H9 (cell line): ENCODE measurements at regions not wholly inside any gene's neighbourhood (a gene's known extent, or its start where the extent isn't known, plus 50 kb on each side); places are given as distances from the start of the nearest gene placed in this dataset.
"Not testable (repeated sequence)": the region's sequence is repeated elsewhere in the genome, so short reads cannot be mapped to it uniquely, and the experiment has no call there.

ENCODE experiments used
- DNase-seq: peaks from one replicate; pipeline ENCODE4 v3.0.0-alpha.2; 2017
- H2AFZ ChIP-seq: one replicate; pipeline ENCODE4 v1.6.1; 2013; ENCODE audit warnings: mild to moderate bottlenecking, low read length, control low read depth, moderate library complexity
- H2AK5ac ChIP-seq: 2 replicates; pipeline ENCODE4 v1.6.1; 2013; ENCODE audit warnings: low read length, control low read depth, mixed read lengths; ENCODE audit not compliant: insufficient read length
- H2BK120ac ChIP-seq: one replicate; pipeline ENCODE4 v1.6.1; 2013; ENCODE audit warnings: low read depth, mild to moderate bottlenecking, low read length, control low read depth, inconsistent platforms; ENCODE audit not compliant: poor library complexity, severe bottlenecking
- H2BK12ac ChIP-seq: 2 replicates; pipeline ENCODE4 v1.6.1; 2013; ENCODE audit warnings: low read length, control low read depth, mixed read lengths, low read depth; ENCODE audit not compliant: insufficient read length
- H2BK15ac ChIP-seq: 2 replicates; pipeline ENCODE4 v1.6.1; 2013; ENCODE audit warnings: low read depth, low read length, control low read depth
- H2BK20ac ChIP-seq: one replicate; pipeline ENCODE4 v1.6.1; 2013; ENCODE audit warnings: low read depth, mild to moderate bottlenecking, low read length, control low read depth, inconsistent platforms; ENCODE audit not compliant: poor library complexity, severe bottlenecking
- H2BK5ac ChIP-seq: 2 replicates; pipeline ENCODE4 v1.6.1; 2013; ENCODE audit warnings: low read length, control low read depth, mixed read lengths; ENCODE audit not compliant: insufficient read length
- H3K14ac ChIP-seq: 2 replicates; pipeline ENCODE4 v1.6.1; 2013; ENCODE audit warnings: low read length, control low read depth; ENCODE audit not compliant: insufficient read depth
- H3K18ac ChIP-seq: 2 replicates; pipeline ENCODE4 v1.6.1; 2013; ENCODE audit warnings: low read depth, mild to moderate bottlenecking, mixed read lengths, low read length, control low read depth; ENCODE audit not compliant: insufficient read length
- H3K23ac ChIP-seq: 2 replicates; pipeline ENCODE4 v1.6.1; 2013; ENCODE audit warnings: low read length, control low read depth, mixed read lengths, low read depth; ENCODE audit not compliant: insufficient read length
- H3K23me2 ChIP-seq: 2 replicates; pipeline ENCODE4 v1.6.1; 2013; ENCODE audit warnings: low read depth, mild to moderate bottlenecking, mixed read lengths, low read length, control low read depth; ENCODE audit not compliant: insufficient read length, poor library complexity, severe bottlenecking
- H3K27ac ChIP-seq: 2 replicates; pipeline ENCODE4 v1.5.1; 2013; ENCODE audit warnings: low read length, control low read depth, mixed read lengths, low read depth; ENCODE audit not compliant: insufficient read length
- H3K27me3 ChIP-seq: 2 replicates; pipeline ENCODE4 v1.6.1; 2013; ENCODE audit warnings: low read length, control low read depth, inconsistent platforms; ENCODE audit not compliant: insufficient read depth
- H3K4ac ChIP-seq: 2 replicates; pipeline ENCODE4 v1.6.1; 2013; ENCODE audit warnings: low read depth, mild to moderate bottlenecking, control low read depth, inconsistent platforms, low read length, moderate library complexity
- H3K4me1 ChIP-seq: 2 replicates; pipeline ENCODE4 v1.6.1; 2013; ENCODE audit warnings: low read length, control low read depth, inconsistent platforms; ENCODE audit not compliant: insufficient read depth
- H3K4me2 ChIP-seq: 2 replicates; pipeline ENCODE4 v1.6.1; 2013; ENCODE audit warnings: low read length, control low read depth, mixed read lengths; ENCODE audit not compliant: insufficient read length, insufficient read depth
- H3K56ac ChIP-seq: 2 replicates; pipeline ENCODE4 v1.6.1; 2013; ENCODE audit warnings: low read depth, mild to moderate bottlenecking, mixed read lengths, low read length, control low read depth; ENCODE audit not compliant: insufficient read length
- H3K79me1 ChIP-seq: 2 replicates; pipeline ENCODE4 v1.6.1; 2013; ENCODE audit warnings: low read depth, mild to moderate bottlenecking, moderate library complexity, low read length, control low read depth, inconsistent platforms; ENCODE audit not compliant: insufficient read depth, poor library complexity, severe bottlenecking
- H3K79me2 ChIP-seq: 2 replicates; pipeline ENCODE4 v1.6.1; 2013; ENCODE audit warnings: low read length, control low read depth, inconsistent platforms; ENCODE audit not compliant: insufficient read depth
- H3K9ac ChIP-seq: 2 replicates; pipeline ENCODE4 v1.6.1; 2013; ENCODE audit warnings: low read length, control low read depth, mixed read lengths; ENCODE audit not compliant: insufficient read length; ENCODE audit errors: extremely low read depth
- H3K9me3 ChIP-seq: one replicate; pipeline ENCODE4 v1.6.1; 2013; ENCODE audit warnings: low read depth, low read length, inconsistent platforms; ENCODE audit not compliant: control insufficient read depth
- H3T11ph ChIP-seq: one replicate; pipeline ENCODE4 v1.6.1; 2013; ENCODE audit warnings: mild to moderate bottlenecking, low read length, control low read depth, inconsistent platforms
- H4K20me1 ChIP-seq: one replicate; pipeline ENCODE4 v1.6.1; 2013; ENCODE audit not compliant: control insufficient read depth, insufficient read length, insufficient read depth
- H4K5ac ChIP-seq: 2 replicates; pipeline ENCODE4 v1.6.1; 2013; ENCODE audit warnings: low read depth, mild to moderate bottlenecking, mixed read lengths, low read length, control low read depth; ENCODE audit not compliant: insufficient read length
- H4K8ac ChIP-seq: replicated peaks from 2 replicates; pipeline ENCODE4 v1.6.1; 2013; ENCODE audit warnings: low read length, control low read depth, mixed read lengths, low read depth; ENCODE audit not compliant: insufficient read length
- H4K91ac ChIP-seq: 2 replicates; pipeline ENCODE4 v1.6.1; 2013; ENCODE audit warnings: low read depth, mild to moderate bottlenecking, moderate library complexity, mixed read lengths, low read length, control low read depth; ENCODE audit not compliant: insufficient read length
- H3K27ac Mint-ChIP-seq, 3 experiments: 2 replicates in 2 of 3; 3 replicates in 1 of 3; pipeline ENCODE4 v1.8.0; 2020 to 2021; ENCODE audit warnings: mixed read lengths in 3 of 3, mild to moderate bottlenecking in 1 of 3, moderate library complexity in 1 of 3
- H3K27me3 Mint-ChIP-seq: 2 replicates; pipeline ENCODE4 v1.8.0; 2021; ENCODE audit warnings: low read depth, mild to moderate bottlenecking, moderate library complexity, mixed read lengths
- H3K36me3 Mint-ChIP-seq, 3 experiments: 2 replicates in 2 of 3; 3 replicates in 1 of 3; pipeline ENCODE4 v1.8.0; 2020 to 2021; ENCODE audit warnings: low read depth in 3 of 3, mixed read lengths in 3 of 3; ENCODE audit not compliant: insufficient read depth in 1 of 3
- H3K4me1 Mint-ChIP-seq, 2 experiments: 2 replicates each; pipeline ENCODE4 v1.8.0; 2020; ENCODE audit warnings: mixed read lengths in 2 of 2
- H3K4me3 Mint-ChIP-seq, 2 experiments: 2 replicates in 1 of 2; 3 replicates in 1 of 2; pipeline ENCODE4 v1.8.0; 2020 to 2021; ENCODE audit warnings: mild to moderate bottlenecking in 2 of 2, mixed read lengths in 2 of 2, moderate library complexity in 1 of 2
- H3K9me3 Mint-ChIP-seq, 2 experiments: 2 replicates in 1 of 2; 3 replicates in 1 of 2; pipeline ENCODE4 v1.8.0; 2020; ENCODE audit warnings: mild to moderate bottlenecking in 2 of 2, mixed read lengths in 2 of 2, moderate library complexity in 1 of 2
- WGBS: extraction: QIAGEN DNeasy Blood & Tissue Kit; methylation state at CpG from one replicate; pipeline ENCODE4 v1.1.7; 2013; ENCODE audit warnings: missing lambda C conversion rate, low lambda C conversion rate, mixed read lengths; ENCODE audit not compliant: insufficient read length; ENCODE audit errors: extremely low coverage; 5-methylcytosine and 5-hydroxymethylcytosine counted together
- TF ChIP-seq, protein P1 (sequence below): fragments of 200-600 bp; sonication (generic); conservative IDR thresholded peaks from 3 replicates; pipeline ENCODE4 v1.8.0; 2021; ENCODE audit warnings: antibody characterized with exemption, mild to moderate bottlenecking

DNA sequence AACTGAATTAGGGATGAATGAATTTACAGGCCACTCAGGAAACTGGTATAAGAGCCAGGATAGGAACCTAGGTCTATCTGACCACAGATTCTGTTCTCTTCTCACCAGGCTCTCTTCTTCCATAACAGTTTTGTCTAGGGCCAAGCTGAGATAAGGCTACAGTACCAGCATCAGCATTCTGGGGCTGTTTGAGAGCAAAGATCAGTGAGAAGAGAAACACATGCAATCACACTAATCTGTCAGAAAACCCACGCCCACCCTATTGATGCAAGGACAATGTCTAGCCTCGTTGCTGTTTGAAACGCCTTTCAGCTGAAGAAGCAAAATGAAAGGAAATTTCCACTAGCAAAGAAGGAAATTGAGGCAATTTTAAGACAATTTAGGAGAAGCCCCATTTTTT is 137.7 kb downstream of the LCA5 start:
- Mint-ChIP-seq H3K27me3 (no peaks in the 10 kb centered on the region), H3K27ac (no peak overlapping the region)
- no CpG with 5 or more reads among the region's 3 CpGs for WGBS

DNA sequence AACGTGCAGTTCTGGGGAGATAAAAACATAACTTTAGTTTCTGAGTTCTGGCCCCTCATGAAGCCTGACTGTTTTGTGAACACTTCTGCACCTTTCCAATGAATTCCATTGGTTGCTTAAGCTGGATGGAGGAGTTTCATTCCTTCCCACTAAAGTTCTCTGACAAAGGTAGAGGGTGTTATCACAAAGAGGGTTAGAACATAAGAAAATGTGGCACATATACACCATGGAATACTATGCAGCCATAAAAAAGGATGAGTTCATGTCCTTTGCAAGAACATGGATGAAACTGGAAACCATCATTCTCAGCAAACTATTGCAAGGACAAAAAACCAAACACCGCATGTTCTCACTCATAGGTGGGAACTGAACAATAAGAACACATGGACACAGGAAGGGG is 138.6 kb downstream of the LCA5 start:
- not testable (repeated sequence) for H4K91ac ChIP-seq, H3K36me3 Mint-ChIP-seq, H3K4ac ChIP-seq, H3K4me1 Mint-ChIP-seq, H3K4me2 ChIP-seq, H2BK20ac ChIP-seq, DNase-seq, H2AFZ ChIP-seq, H2BK120ac ChIP-seq, H3K9me3 Mint-ChIP-seq, H3K56ac ChIP-seq, H3K79me1 ChIP-seq, H2BK12ac ChIP-seq, H2BK5ac ChIP-seq, H4K8ac ChIP-seq, H3K27me3 Mint-ChIP-seq, H3K14ac ChIP-seq, H3K27me3 ChIP-seq, H2BK15ac ChIP-seq, H3K79me2 ChIP-seq, H3K9me3 ChIP-seq, H4K20me1 ChIP-seq, H3K4me3 Mint-ChIP-seq, H3K4me1 ChIP-seq, H4K5ac ChIP-seq, H3K27ac Mint-ChIP-seq, H3K27ac ChIP-seq, H2AK5ac ChIP-seq, H3K18ac ChIP-seq, H3K23ac ChIP-seq, H3K23me2 ChIP-seq, H3T11ph ChIP-seq, H3K9ac ChIP-seq
- WGBS = no CpG with 5 or more reads among the region's 2 CpGs

More for the DNA sequence above, 137.7 kb downstream of the LCA5 start:
- Histone ChIP-seq H2BK20ac (no peak overlapping the region), H3K79me2 (no peaks in the 10 kb centered on the region), H3K9me3 (no peaks in the 10 kb centered on the region), H2AK5ac (no peak overlapping the region), H2BK15ac (no peak overlapping the region), H3K23me2 (no peaks in the 10 kb centered on the region), H4K20me1 (no peaks in the 10 kb centered on the region), H3K9ac (no peak overlapping the region), H3K23ac (no peak overlapping the region), H3K18ac (no peak overlapping the region), H3K4me1 (no peaks in the 10 kb centered on the region), H3K79me1 (no peaks in the 10 kb centered on the region), H3K14ac (no peak overlapping the region), H4K8ac (no peak overlapping the region), H3K27ac (no peak overlapping the region), H3T11ph (no peak overlapping the region), H3K4me2 (no peak overlapping the region), H2AFZ (no peak overlapping the region), H2BK5ac (no peak overlapping the region), H4K91ac (no peak overlapping the region), H4K5ac (no peak overlapping the region), H3K4ac (no peak overlapping the region), H3K56ac (no peak overlapping the region), H3K27me3 (no peaks in the 10 kb centered on the region), H2BK120ac (no peak overlapping the region), H2BK12ac (no peak overlapping the region)
- DNase-seq = no peak
- TF ChIP-seq, protein P1, sequence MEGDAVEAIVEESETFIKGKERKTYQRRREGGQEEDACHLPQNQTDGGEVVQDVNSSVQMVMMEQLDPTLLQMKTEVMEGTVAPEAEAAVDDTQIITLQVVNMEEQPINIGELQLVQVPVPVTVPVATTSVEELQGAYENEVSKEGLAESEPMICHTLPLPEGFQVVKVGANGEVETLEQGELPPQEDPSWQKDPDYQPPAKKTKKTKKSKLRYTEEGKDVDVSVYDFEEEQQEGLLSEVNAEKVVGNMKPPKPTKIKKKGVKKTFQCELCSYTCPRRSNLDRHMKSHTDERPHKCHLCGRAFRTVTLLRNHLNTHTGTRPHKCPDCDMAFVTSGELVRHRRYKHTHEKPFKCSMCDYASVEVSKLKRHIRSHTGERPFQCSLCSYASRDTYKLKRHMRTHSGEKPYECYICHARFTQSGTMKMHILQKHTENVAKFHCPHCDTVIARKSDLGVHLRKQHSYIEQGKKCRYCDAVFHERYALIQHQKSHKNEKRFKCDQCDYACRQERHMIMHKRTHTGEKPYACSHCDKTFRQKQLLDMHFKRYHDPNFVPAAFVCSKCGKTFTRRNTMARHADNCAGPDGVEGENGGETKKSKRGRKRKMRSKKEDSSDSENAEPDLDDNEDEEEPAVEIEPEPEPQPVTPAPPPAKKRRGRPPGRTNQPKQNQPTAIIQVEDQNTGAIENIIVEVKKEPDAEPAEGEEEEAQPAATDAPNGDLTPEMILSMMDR = no peak
- H3K36me3 Mint-ChIP-seq = 0 out of 7 replicates have a peak, but pooled peaks cover 0 to 2% (median 0%) of the 10 kb centered on the region in 3 experiments
- H3K4me1 Mint-ChIP-seq = peaks cover under 1 to 7% of the 10 kb centered on the region in 2 experiments; a peak in 3 of 4 replicates
- H3K4me3 Mint-ChIP-seq = no peak overlapping the region
- no peaks in the 10 kb centered on the region for H3K9me3 Mint-ChIP-seq
